ENCODE measurements at regions not wholly inside any gene's neighbourhood (a gene's known extent, or its start where the extent isn't known, plus 50 kb on each side); places are given as distances from the start of the nearest gene placed in this dataset.
"Not testable (repeated sequence)": the region's sequence is repeated elsewhere in the genome, so short reads cannot be mapped to it uniquely, and the experiment has no call there.

DNA sequence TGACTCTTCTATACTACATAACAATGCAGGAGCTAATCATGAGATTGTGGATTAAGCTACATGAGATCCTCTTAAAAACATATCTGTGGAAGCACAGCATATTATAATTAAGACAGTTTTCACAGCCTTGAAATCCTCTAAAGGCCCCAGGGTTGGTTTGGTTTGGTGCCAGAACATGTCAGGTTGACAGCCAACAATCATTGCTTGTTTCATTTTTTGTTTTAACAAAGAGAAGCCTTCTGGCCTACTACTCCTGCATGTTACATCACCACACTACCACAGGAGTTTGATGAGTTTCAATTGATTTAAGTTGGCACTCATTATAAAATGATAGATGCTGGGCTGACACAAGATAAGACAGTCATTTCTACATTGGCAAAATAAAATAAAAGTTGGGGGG lies 255.9 kb upstream of the ERBB4 start:
- H3K9ac ChIP-seq (ENCODE audit: low read length) = no peak overlapping the region
- no peaks in the 10 kb centered on the region for H3K27me3 ChIP-seq (ENCODE audit: insufficient read depth, low read length)
- H3F3A ChIP-seq (ENCODE audit: insufficient read depth, low read length) = no peaks in the 10 kb centered on the region
- H3K4me1 ChIP-seq (ENCODE audit: insufficient read depth, low read length, severe bottlenecking) = no peaks in the 10 kb centered on the region
- no peak overlapping the region for H2AFZ ChIP-seq (ENCODE audit: low read length)
- no peaks in the 10 kb centered on the region for H3K9me2 ChIP-seq (ENCODE audit: low read depth, low read length)
- H3K9me3 ChIP-seq (ENCODE audit: low read length) = no peaks in the 10 kb centered on the region
- TF ChIP-seq, protein P1, sequence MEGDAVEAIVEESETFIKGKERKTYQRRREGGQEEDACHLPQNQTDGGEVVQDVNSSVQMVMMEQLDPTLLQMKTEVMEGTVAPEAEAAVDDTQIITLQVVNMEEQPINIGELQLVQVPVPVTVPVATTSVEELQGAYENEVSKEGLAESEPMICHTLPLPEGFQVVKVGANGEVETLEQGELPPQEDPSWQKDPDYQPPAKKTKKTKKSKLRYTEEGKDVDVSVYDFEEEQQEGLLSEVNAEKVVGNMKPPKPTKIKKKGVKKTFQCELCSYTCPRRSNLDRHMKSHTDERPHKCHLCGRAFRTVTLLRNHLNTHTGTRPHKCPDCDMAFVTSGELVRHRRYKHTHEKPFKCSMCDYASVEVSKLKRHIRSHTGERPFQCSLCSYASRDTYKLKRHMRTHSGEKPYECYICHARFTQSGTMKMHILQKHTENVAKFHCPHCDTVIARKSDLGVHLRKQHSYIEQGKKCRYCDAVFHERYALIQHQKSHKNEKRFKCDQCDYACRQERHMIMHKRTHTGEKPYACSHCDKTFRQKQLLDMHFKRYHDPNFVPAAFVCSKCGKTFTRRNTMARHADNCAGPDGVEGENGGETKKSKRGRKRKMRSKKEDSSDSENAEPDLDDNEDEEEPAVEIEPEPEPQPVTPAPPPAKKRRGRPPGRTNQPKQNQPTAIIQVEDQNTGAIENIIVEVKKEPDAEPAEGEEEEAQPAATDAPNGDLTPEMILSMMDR (IDR thresholded peaks at IDR 0.05; ENCODE audit: low read length) = no peak
- no peak for TF ChIP-seq EZH2 (IDR thresholded peaks at IDR 0.05; ENCODE audit: borderline replicate concordance, low read length)
- no peaks in the 10 kb centered on the region for H4K20me1 ChIP-seq (ENCODE audit: insufficient read depth, low read length)
- no peak overlapping the region for H3K27ac ChIP-seq (ENCODE audit: low read depth, low read length, poor library complexity, severe bottlenecking)
- no peaks in the 10 kb centered on the region for H3K36me3 ChIP-seq (ENCODE audit: insufficient read depth, low read length)
- no peak overlapping the region for H3K4me3 ChIP-seq (ENCODE audit: low read depth, low read length, poor library complexity, severe bottlenecking)
- H3K79me2 ChIP-seq (ENCODE audit: insufficient read depth, low read length) = no peaks in the 10 kb centered on the region
- no peak overlapping the region for H3K4me2 ChIP-seq (ENCODE audit: low read length)

DNA sequence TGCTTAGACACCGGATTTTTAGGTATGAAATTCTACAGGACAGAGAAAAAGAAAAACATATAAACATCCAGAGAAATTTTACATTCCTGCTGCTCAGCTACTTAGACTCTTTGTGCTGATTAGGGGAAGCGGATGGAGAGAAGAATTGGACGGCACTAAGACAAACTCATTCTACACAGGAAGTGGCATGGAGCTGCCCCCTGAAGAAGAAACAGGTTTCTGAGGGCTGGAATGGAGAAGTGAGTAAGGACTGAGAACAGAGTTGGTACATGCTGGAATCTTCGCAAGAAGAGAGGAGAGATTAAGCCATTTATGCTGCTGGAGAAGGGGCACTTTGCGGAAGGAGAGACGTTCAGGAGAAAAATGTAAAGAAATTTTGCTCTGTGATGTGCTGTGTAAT lies 253.0 kb upstream of the ERBB4 start:
- Histone ChIP-seq H3K4me1 (ENCODE audit: insufficient read depth, low read length, severe bottlenecking) (no peaks in the 10 kb centered on the region), H3K9me3 (ENCODE audit: low read length) (no peaks in the 10 kb centered on the region), H4K20me1 (ENCODE audit: insufficient read depth, low read length) (no peaks in the 10 kb centered on the region), H3K27ac (ENCODE audit: low read depth, low read length, poor library complexity, severe bottlenecking) (no peak overlapping the region), H3K36me3 (ENCODE audit: insufficient read depth, low read length) (no peaks in the 10 kb centered on the region), H3K4me2 (ENCODE audit: low read length) (no peak overlapping the region), H3K9ac (ENCODE audit: low read length) (no peak overlapping the region), H3K9me2 (ENCODE audit: low read depth, low read length) (no peaks in the 10 kb centered on the region), H3F3A (ENCODE audit: insufficient read depth, low read length) (no peaks in the 10 kb centered on the region), H3K79me2 (ENCODE audit: insufficient read depth, low read length) (no peaks in the 10 kb centered on the region), H3K4me3 (ENCODE audit: low read depth, low read length, poor library complexity, severe bottlenecking) (no peak overlapping the region), H2AFZ (ENCODE audit: low read length) (no peak overlapping the region), H3K27me3 (ENCODE audit: insufficient read depth, low read length) (no peaks in the 10 kb centered on the region)
- TF ChIP-seq EZH2 (IDR thresholded peaks at IDR 0.05; ENCODE audit: borderline replicate concordance, low read length) = no peak
- TF ChIP-seq, protein P1 (IDR thresholded peaks at IDR 0.05; ENCODE audit: low read length) = no peak

DNA sequence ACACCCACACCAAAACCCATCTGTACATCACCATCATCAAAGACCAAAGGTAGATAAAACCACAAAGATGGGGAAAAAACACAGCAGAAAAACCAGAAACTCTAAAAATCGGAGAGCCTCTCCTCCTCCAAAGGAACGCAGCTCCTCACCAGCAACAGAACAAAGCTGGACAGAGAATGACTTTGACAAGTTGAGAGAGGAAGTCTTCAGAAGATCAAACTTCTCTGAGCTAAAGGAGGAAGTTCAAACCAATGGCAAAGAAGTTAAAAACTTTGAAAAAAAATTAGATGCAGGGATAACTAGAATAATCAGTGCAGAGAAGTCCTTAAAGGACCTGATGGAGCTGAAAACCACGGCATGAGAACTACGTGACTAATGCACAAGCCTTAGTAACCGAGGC lies 247.5 kb upstream of the ERBB4 start:
- not testable (repeated sequence) for H3K79me2 ChIP-seq (ENCODE audit: insufficient read depth, low read length); H3K4me3 ChIP-seq (ENCODE audit: low read depth, low read length, poor library complexity, severe bottlenecking); H3K27ac ChIP-seq (ENCODE audit: low read depth, low read length, poor library complexity, severe bottlenecking); H3K36me3 ChIP-seq (ENCODE audit: insufficient read depth, low read length); H3K27me3 ChIP-seq (ENCODE audit: insufficient read depth, low read length); H3F3A ChIP-seq (ENCODE audit: insufficient read depth, low read length); H3K9me2 ChIP-seq (ENCODE audit: low read depth, low read length); H4K20me1 ChIP-seq (ENCODE audit: insufficient read depth, low read length); H2AFZ ChIP-seq (ENCODE audit: low read length); H3K4me1 ChIP-seq (ENCODE audit: insufficient read depth, low read length, severe bottlenecking); H3K9ac ChIP-seq (ENCODE audit: low read length); H3K4me2 ChIP-seq (ENCODE audit: low read length)
- peaks cover 13% of the 10 kb centered on the region for H3K9me3 ChIP-seq (ENCODE audit: low read length)

DNA sequence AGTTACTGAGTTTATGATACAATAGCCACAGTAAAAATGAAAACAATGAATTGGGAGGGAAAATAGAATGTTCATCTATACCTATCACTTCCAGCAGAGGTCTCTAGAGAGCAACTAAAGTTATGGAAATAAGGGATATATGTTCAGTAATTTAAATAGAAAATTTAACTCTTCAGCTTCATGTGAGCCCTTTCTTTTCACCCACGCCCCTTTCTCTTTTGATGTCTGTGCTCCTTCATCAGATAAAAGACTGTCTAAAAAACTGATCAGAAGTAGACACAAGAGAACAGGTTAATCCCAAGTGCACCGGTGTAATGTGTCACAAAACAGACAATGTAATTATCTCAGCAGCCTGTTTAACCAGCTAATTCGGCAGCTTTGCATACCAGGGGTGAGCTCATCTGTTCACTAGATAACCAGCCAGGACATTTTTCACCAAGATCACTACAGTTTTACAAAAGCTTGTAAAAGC lies 238.5 kb upstream of the ERBB4 start:
- Histone ChIP-seq H3K9me2 (ENCODE audit: low read depth, low read length) (no peaks in the 10 kb centered on the region), H3K79me2 (ENCODE audit: insufficient read depth, low read length) (no peaks in the 10 kb centered on the region), H3K36me3 (ENCODE audit: insufficient read depth, low read length) (no peaks in the 10 kb centered on the region), H3K9me3 (ENCODE audit: low read length) (no peaks in the 10 kb centered on the region), H3K9ac (ENCODE audit: low read length) (no peak overlapping the region), H3K4me2 (ENCODE audit: low read length) (no peak overlapping the region), H3K27ac (ENCODE audit: low read depth, low read length, poor library complexity, severe bottlenecking) (no peak overlapping the region), H3K4me1 (ENCODE audit: insufficient read depth, low read length, severe bottlenecking) (peaks cover 4% of the 10 kb centered on the region), H4K20me1 (ENCODE audit: insufficient read depth, low read length) (no peaks in the 10 kb centered on the region), H2AFZ (ENCODE audit: low read length) (no peak overlapping the region), H3F3A (ENCODE audit: insufficient read depth, low read length) (no peaks in the 10 kb centered on the region), H3K27me3 (ENCODE audit: insufficient read depth, low read length) (no peaks in the 10 kb centered on the region), H3K4me3 (ENCODE audit: low read depth, low read length, poor library complexity, severe bottlenecking) (no peak overlapping the region)
- TF ChIP-seq EZH2 (IDR thresholded peaks at IDR 0.05; ENCODE audit: borderline replicate concordance, low read length) = no peak
- TF ChIP-seq, protein P1 (IDR thresholded peaks at IDR 0.05; ENCODE audit: low read length) = peak; percentile 68
